MM.1S (cell line): ENCODE measurements at regions not wholly inside any gene's neighbourhood (a gene's known extent, or its start where the extent isn't known, plus 50 kb on each side); places are given as distances from the start of the nearest gene placed in this dataset.

Source experiments
- CTCF ChIP-seq: fragments of 300-600 bp; sonication (generic); IDR thresholded peaks from 2 replicates; pipeline ENCODE4 v1.5.1; 2016; ENCODE audit warnings: antibody characterized with exemption, low read length, mixed read lengths
- EZH2 ChIP-seq: fragments of 300-600 bp; sonication (generic); optimal IDR thresholded peaks from 2 replicates; pipeline ENCODE3; 2017; ENCODE audit warnings: low read depth, mild to moderate bottlenecking, antibody characterized with exemption, low read length, mixed read lengths

GRCh38 chr20:21573259-21573658, 59.4 kb upstream of the NKX2-2 start:
- TF ChIP-seq CTCF (no peak), EZH2 (no peak)
